Spinal cord (tissue), 9 donors: ENCODE measurements at regions not wholly inside any gene's neighbourhood (a gene's known extent, or its start where the extent isn't known, plus 50 kb on each side); places are given as distances from the start of the nearest gene placed in this dataset.
"Not testable (repeated sequence)": the region's sequence is repeated elsewhere in the genome, so short reads cannot be mapped to it uniquely, and the experiment has no call there.

ENCODE experiments used
- DNase-seq, 6 donors: peaks; one replicate each; pipeline versions ENCODE4 v3.0.0 to v3.0.0-alpha.2; 2013 to 2015; ENCODE audit warnings: low spot score in 6 of 6, low read depth in 4 of 6
- H3K27ac ChIP-seq: one replicate; pipeline ENCODE4 v1.5.1; 2013; ENCODE audit warnings: low read depth, low read length, control low read depth
- H3K27me3 ChIP-seq: one replicate; pipeline ENCODE4 v1.6.1; 2013; ENCODE audit warnings: low read length; ENCODE audit not compliant: control insufficient read depth, insufficient read depth
- H3K36me3 ChIP-seq: one replicate; pipeline ENCODE4 v1.6.1; 2013; ENCODE audit warnings: low read length; ENCODE audit not compliant: control insufficient read depth, insufficient read depth
- H3K4me1 ChIP-seq: one replicate; pipeline ENCODE4 v1.6.1; 2013; ENCODE audit warnings: low read length; ENCODE audit not compliant: control insufficient read depth, insufficient read depth
- H3K4me3 ChIP-seq: one replicate; pipeline ENCODE4 v1.5.1; 2013; ENCODE audit warnings: low read depth, low read length, control low read depth
- H3K9me3 ChIP-seq: one replicate; pipeline ENCODE4 v1.6.1; 2013; ENCODE audit warnings: low read length; ENCODE audit not compliant: control insufficient read depth, insufficient read depth
- WGBS: methylation state at CpG from one replicate; pipeline ENCODE4 v1.1.5; 2013; ENCODE audit warnings: missing lambda C conversion rate; ENCODE audit not compliant: insufficient coverage; 5-methylcytosine and 5-hydroxymethylcytosine counted together
- donor health status: healthy.

- DNase-seq, result peak; percentile 57 to 94 (median 76)
- H3K4me1 ChIP-seq, result peaks cover 16% of the 10 kb centered on the region
- H3K27me3 ChIP-seq, result peaks cover 11% of the 10 kb centered on the region
- H3K36me3 ChIP-seq, result no peaks in the 10 kb centered on the region
- WGBS, result under 1% methylated on average over 54 of the region's 59 CpGs
- H3K27ac ChIP-seq, result peak overlapping the region; percentile 54
- H3K9me3 ChIP-seq, result peaks cover 2% of the 10 kb centered on the region
- peak overlapping the region; percentile 60 for H3K4me3 ChIP-seq
These were observed 139.2 kb upstream of the PALM2AKAP2 start for GRCh38 chr9:109640580-109641371.

GRCh38 chr9:109641372-109641659 is 138.7 kb upstream of the PALM2AKAP2 start:
- Histone ChIP-seq H3K36me3 (no peaks in the 10 kb centered on the region), H3K9me3 (peaks cover 2% of the 10 kb centered on the region), H3K4me1 (peaks cover 16% of the 10 kb centered on the region), H3K27me3 (peaks cover 11% of the 10 kb centered on the region), H3K4me3 (peak overlapping the region; percentile 60), H3K27ac (no peak overlapping the region)
- no peak for DNase-seq
- 7% methylated on average over 8 of the region's 8 CpGs for WGBS

- Histone ChIP-seq H3K36me3 (no peaks in the 10 kb centered on the region), H3K4me3 (no peak overlapping the region), H3K27ac (no peak overlapping the region), H3K9me3 (peaks cover 1% of the 10 kb centered on the region), H3K27me3 (no peaks in the 10 kb centered on the region), H3K4me1 (no peaks in the 10 kb centered on the region)
- 80% methylated on average over 1 of the region's 1 CpG for WGBS
- DNase-seq, result no peak
These were observed 127.9 kb upstream of the PALM2AKAP2 start for GRCh38 chr9:109652112-109652511.

- H3K4me1 ChIP-seq, result no peaks in the 10 kb centered on the region
- H3K27ac ChIP-seq, result no peak overlapping the region
- H3K9me3 ChIP-seq, result peaks cover 1% of the 10 kb centered on the region
- no peaks in the 10 kb centered on the region for H3K27me3 ChIP-seq
- H3K36me3 ChIP-seq, result no peaks in the 10 kb centered on the region
- H3K4me3 ChIP-seq, result no peak overlapping the region
- no CpG with 5 or more reads among the region's 4 CpGs for WGBS
- peak in 1 of 6 donors; percentile 20 for DNase-seq
These were observed 127.0 kb upstream of the PALM2AKAP2 start for GRCh38 chr9:109652971-109653370.

GRCh38 chr9:109653470-109653869 is 126.5 kb upstream of the PALM2AKAP2 start:
- DNase-seq, result no peak
- no CpG with 5 or more reads among the region's 2 CpGs for WGBS
- no peak overlapping the region for H3K27ac ChIP-seq

GRCh38 chr9:109663978-109664377 is 116.0 kb upstream of the PALM2AKAP2 start:
- H3K4me3 ChIP-seq, DNase-seq, H3K36me3 ChIP-seq, H3K9me3 ChIP-seq, H3K4me1 ChIP-seq, H3K27ac ChIP-seq, H3K27me3 ChIP-seq: not testable (repeated sequence)
- WGBS, result 100% methylated on average over 1 of the region's 4 CpGs

More at GRCh38 chr9:109653470-109653869, 126.5 kb upstream of the PALM2AKAP2 start:
- H3K4me3 ChIP-seq, result no peak overlapping the region
- no peaks in the 10 kb centered on the region for H3K27me3 ChIP-seq
- H3K36me3 ChIP-seq, result no peaks in the 10 kb centered on the region
- H3K9me3 ChIP-seq, result peaks cover 1% of the 10 kb centered on the region
- H3K4me1 ChIP-seq, result no peaks in the 10 kb centered on the region

GRCh38 chr9:109665736-109666135 is 114.3 kb upstream of the PALM2AKAP2 start:
- DNase-seq, H3K36me3 ChIP-seq, H3K27ac ChIP-seq, H3K27me3 ChIP-seq, H3K4me3 ChIP-seq, H3K9me3 ChIP-seq, H3K4me1 ChIP-seq: not testable (repeated sequence)
- WGBS, result 66% methylated on average over 7 of the region's 7 CpGs

- Histone ChIP-seq H3K4me1 (no peaks in the 10 kb centered on the region), H3K9me3 (no peaks in the 10 kb centered on the region), H3K27ac (no peak overlapping the region), H3K4me3 (no peak overlapping the region), H3K36me3 (no peaks in the 10 kb centered on the region), H3K27me3 (no peaks in the 10 kb centered on the region)
- DNase-seq, result no peak
- WGBS, result no CpG with 5 or more reads among the region's 2 CpGs
These were observed 98.7 kb upstream of the PALM2AKAP2 start for GRCh38 chr9:109681301-109681700.

GRCh38 chr9:109682227-109682626 is 97.8 kb upstream of the PALM2AKAP2 start:
- no peak for DNase-seq
- H3K4me1 ChIP-seq, result no peaks in the 10 kb centered on the region
- H3K27me3 ChIP-seq, result no peaks in the 10 kb centered on the region
- H3K27ac ChIP-seq, result no peak overlapping the region
- no peaks in the 10 kb centered on the region for H3K36me3 ChIP-seq
- H3K9me3 ChIP-seq, result no peaks in the 10 kb centered on the region
- WGBS, result no CpG with 5 or more reads among the region's 1 CpG
- no peak overlapping the region for H3K4me3 ChIP-seq

- H3K36me3 ChIP-seq, result no peaks in the 10 kb centered on the region
- H3K27me3 ChIP-seq, result no peaks in the 10 kb centered on the region
- no peak overlapping the region for H3K4me3 ChIP-seq
- H3K27ac ChIP-seq, result no peak overlapping the region
- no peaks in the 10 kb centered on the region for H3K4me1 ChIP-seq
- no peaks in the 10 kb centered on the region for H3K9me3 ChIP-seq
- no peak for DNase-seq
- WGBS, result no CpG with 5 or more reads among the region's 3 CpGs
These were observed 96.5 kb upstream of the PALM2AKAP2 start for GRCh38 chr9:109683521-109683920.
